AG10803 (cell line): ENCODE measurements at regions not wholly inside any gene's neighbourhood (a gene's known extent, or its start where the extent isn't known, plus 50 kb on each side); places are given as distances from the start of the nearest gene placed in this dataset.
A peak's percentile ranks its signal among the peaks of the same experiment; 100 is the strongest.
"Not testable (repeated sequence)": the region's sequence is repeated elsewhere in the genome, so short reads cannot be mapped to it uniquely, and the experiment has no call there.

ENCODE experiments used
- DNase-seq: peaks from one replicate; pipeline ENCODE4 v3.0.0; 2010; ENCODE audit warnings: low read depth
- H3K4me3 ChIP-seq: 2 replicates; pipeline ENCODE4 v1.5.1; 2011; ENCODE audit warnings: mild to moderate bottlenecking, low read length, control low read depth
- TF ChIP-seq, protein P1 (sequence below): conservative IDR thresholded peaks from 2 replicates; pipeline ENCODE4 v1.5.1; 2011; ENCODE audit warnings: mild to moderate bottlenecking, low read length, control low read depth, inconsistent platforms

GRCh38 chr2:65916177-65916576 is 483.8 kb upstream of the SPRED2 start:
- DNase-seq: no peak
- TF ChIP-seq, protein P1, sequence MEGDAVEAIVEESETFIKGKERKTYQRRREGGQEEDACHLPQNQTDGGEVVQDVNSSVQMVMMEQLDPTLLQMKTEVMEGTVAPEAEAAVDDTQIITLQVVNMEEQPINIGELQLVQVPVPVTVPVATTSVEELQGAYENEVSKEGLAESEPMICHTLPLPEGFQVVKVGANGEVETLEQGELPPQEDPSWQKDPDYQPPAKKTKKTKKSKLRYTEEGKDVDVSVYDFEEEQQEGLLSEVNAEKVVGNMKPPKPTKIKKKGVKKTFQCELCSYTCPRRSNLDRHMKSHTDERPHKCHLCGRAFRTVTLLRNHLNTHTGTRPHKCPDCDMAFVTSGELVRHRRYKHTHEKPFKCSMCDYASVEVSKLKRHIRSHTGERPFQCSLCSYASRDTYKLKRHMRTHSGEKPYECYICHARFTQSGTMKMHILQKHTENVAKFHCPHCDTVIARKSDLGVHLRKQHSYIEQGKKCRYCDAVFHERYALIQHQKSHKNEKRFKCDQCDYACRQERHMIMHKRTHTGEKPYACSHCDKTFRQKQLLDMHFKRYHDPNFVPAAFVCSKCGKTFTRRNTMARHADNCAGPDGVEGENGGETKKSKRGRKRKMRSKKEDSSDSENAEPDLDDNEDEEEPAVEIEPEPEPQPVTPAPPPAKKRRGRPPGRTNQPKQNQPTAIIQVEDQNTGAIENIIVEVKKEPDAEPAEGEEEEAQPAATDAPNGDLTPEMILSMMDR: no peak
- H3K4me3 ChIP-seq: no peak overlapping the region

- DNase-seq: no peak
- no peak overlapping the region for H3K4me3 ChIP-seq
- TF ChIP-seq, protein P1: no peak
Observed at GRCh38 chr2:65915273-65915672, 482.9 kb upstream of the SPRED2 start.

DNA sequence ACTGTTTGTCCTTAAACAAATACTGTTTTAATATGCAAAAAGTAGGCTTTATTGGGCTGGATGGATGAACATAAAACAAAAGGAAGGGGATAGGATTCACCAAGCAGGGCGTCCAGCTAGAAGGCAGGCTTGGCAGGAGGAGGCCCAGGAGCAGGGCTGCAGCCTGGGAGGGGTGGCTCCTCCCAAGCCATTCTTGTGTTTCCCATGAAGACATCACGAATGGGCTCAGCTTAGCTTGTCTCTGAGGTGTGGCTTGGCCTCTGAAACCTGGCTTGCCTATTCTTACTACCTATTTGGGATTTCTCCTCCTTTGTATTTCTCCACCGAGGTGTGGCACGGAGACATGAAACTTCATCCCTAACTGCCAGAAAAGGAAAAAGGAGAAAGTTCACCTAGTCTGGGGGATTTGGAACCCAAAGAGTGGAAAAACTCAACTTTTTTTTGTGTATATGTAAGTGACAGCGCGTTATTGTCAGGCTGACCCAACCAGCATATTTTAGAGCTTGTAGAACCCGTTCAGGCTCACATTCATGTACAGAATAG is 481.9 kb upstream of the SPRED2 start:
- TF ChIP-seq, protein P1: no peak
- H3K4me3 ChIP-seq: no peak overlapping the region

GRCh38 chr2:65913813-65914212 is 481.4 kb upstream of the SPRED2 start:
- no peak overlapping the region for H3K4me3 ChIP-seq
- no peak for DNase-seq
- TF ChIP-seq, protein P1: no peak

More for the DNA sequence above, 481.9 kb upstream of the SPRED2 start:
- no peak for DNase-seq

GRCh38 chr2:65901756-65902155 is 469.4 kb upstream of the SPRED2 start:
- TF ChIP-seq, protein P1: no peak
- no peak overlapping the region for H3K4me3 ChIP-seq
- DNase-seq: peak; percentile 5

DNA sequence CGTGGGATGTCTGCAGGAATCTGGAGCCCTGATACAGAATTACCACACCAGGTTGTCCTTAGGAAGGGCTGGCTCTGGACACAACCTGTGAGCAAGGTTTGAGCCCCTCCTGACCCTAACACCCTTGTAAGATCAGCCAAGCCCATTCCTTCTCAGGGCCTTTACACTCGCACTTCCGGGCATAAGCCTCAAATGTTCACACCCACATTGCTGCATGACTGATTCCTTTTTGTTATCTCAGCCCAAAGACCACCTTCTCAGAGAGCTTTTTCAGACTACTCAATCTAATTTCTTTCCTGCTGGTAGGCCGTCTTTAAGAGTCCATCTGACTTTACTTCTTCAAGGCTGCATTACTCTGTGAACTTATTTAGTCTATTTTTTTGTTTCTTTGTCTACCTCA is 464.0 kb upstream of the SPRED2 start:
- no peak for DNase-seq
- H3K4me3 ChIP-seq: no peak overlapping the region
- TF ChIP-seq, protein P1: no peak

- not testable (repeated sequence) for H3K4me3 ChIP-seq, DNase-seq
Observed at GRCh38 chr2:65890131-65890530, 457.7 kb upstream of the SPRED2 start.

GRCh38 chr2:65885266-65885665 is 452.9 kb upstream of the SPRED2 start:
- DNase-seq: no peak
- H3K4me3 ChIP-seq: no peak overlapping the region
- TF ChIP-seq, protein P1: no peak
